Fibroblast of mammary gland (primary cell): ENCODE measurements at regions not wholly inside any gene's neighbourhood (a gene's known extent, or its start where the extent isn't known, plus 50 kb on each side); places are given as distances from the start of the nearest gene placed in this dataset.

Experiments used
- DNase-seq: peaks from one replicate; pipeline ENCODE4 v3.0.0-alpha.2; 2010; ENCODE audit warnings: low read depth
- H3K4me3 ChIP-seq: 2 replicates; pipeline ENCODE4 v1.5.1; 2011; ENCODE audit warnings: low read depth, mild to moderate bottlenecking, low read length, moderate library complexity; ENCODE audit not compliant: control insufficient read depth
- TF ChIP-seq, protein P1 (sequence below): conservative IDR thresholded peaks from 2 replicates; pipeline ENCODE4 v1.5.1; 2011; ENCODE audit warnings: low read depth, low read length, inconsistent platforms; ENCODE audit not compliant: control insufficient read depth, insufficient read depth

- TF ChIP-seq, protein P1, sequence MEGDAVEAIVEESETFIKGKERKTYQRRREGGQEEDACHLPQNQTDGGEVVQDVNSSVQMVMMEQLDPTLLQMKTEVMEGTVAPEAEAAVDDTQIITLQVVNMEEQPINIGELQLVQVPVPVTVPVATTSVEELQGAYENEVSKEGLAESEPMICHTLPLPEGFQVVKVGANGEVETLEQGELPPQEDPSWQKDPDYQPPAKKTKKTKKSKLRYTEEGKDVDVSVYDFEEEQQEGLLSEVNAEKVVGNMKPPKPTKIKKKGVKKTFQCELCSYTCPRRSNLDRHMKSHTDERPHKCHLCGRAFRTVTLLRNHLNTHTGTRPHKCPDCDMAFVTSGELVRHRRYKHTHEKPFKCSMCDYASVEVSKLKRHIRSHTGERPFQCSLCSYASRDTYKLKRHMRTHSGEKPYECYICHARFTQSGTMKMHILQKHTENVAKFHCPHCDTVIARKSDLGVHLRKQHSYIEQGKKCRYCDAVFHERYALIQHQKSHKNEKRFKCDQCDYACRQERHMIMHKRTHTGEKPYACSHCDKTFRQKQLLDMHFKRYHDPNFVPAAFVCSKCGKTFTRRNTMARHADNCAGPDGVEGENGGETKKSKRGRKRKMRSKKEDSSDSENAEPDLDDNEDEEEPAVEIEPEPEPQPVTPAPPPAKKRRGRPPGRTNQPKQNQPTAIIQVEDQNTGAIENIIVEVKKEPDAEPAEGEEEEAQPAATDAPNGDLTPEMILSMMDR: no peak
- no peak overlapping the region for H3K4me3 ChIP-seq
- DNase-seq: no peak
Measured at GRCh38 chr9:80107931-80108660, 536.3 kb downstream of the TLE4 start.

GRCh38 chr9:80097476-80097875, 525.7 kb downstream of the TLE4 start:
- TF ChIP-seq, protein P1: no peak
- H3K4me3 ChIP-seq: no peak overlapping the region
- no peak for DNase-seq

GRCh38 chr9:80094176-80094771, 522.5 kb downstream of the TLE4 start:
- no peak overlapping the region for H3K4me3 ChIP-seq
- no peak for DNase-seq
- TF ChIP-seq, protein P1: no peak

- H3K4me3 ChIP-seq: no peak overlapping the region
- TF ChIP-seq, protein P1: no peak
- DNase-seq: no peak
Measured at GRCh38 chr9:80093695-80094094, 521.9 kb downstream of the TLE4 start.

DNA sequence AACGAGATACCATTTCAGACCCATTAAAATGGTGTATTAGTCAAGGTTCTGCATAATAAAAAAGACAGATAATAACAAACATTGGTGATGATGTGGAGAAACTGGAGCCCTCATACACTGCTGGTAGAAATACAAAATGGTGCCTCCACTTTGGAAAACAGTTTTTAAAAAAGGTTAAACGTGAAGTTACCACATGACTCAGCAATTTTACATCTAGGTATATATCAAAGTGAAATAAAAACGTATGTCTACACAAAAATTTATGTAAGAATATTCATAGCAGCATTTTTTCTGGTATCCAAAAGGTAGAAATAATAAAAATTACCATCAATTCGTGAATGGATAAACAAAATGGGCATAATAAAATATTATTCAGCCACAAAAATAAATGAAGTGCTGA, 519.8 kb downstream of the TLE4 start:
- no peak for DNase-seq
- TF ChIP-seq, protein P1: no peak
- no peak overlapping the region for H3K4me3 ChIP-seq

- TF ChIP-seq, protein P1: no peak
- no peak for DNase-seq
- no peak overlapping the region for H3K4me3 ChIP-seq
Measured at GRCh38 chr9:80090317-80090716, 518.6 kb downstream of the TLE4 start.
